Breast epithelium (tissue), 4 donors: ENCODE measurements at regions not wholly inside any gene's neighbourhood (a gene's known extent, or its start where the extent isn't known, plus 50 kb on each side); places are given as distances from the start of the nearest gene placed in this dataset.
"Not testable (repeated sequence)": the region's sequence is repeated elsewhere in the genome, so short reads cannot be mapped to it uniquely, and the experiment has no call there.

ENCODE experiments used
- DNase-seq, 2 donors: peaks; one replicate each; pipeline ENCODE4 v3.0.0-alpha.2; 2019; ENCODE audit warnings: low spot score in 2 of 2
- H3K27ac ChIP-seq, 2 donors: fragments of 200-600 bp; sonication (generic) in 1 of 2; one replicate each; pipeline ENCODE4 v1.5.1; 2016 to 2019; ENCODE audit warnings: mild to moderate bottlenecking in 1 of 2
- H3K27me3 ChIP-seq, 2 donors: fragments of 200-600 bp; sonication (generic) in 1 of 2; one replicate each; pipeline versions ENCODE4 v1.5.1 to v1.6.0; 2017 to 2019; ENCODE audit warnings: control low read depth in 1 of 2, mild to moderate bottlenecking in 1 of 2
- H3K36me3 ChIP-seq: fragments of 200-600 bp; one replicate; pipeline ENCODE4 v1.5.1; 2019
- H3K4me1 ChIP-seq, 2 donors: fragments of 200-600 bp; sonication (generic); one replicate each; pipeline ENCODE4 v1.5.1; 2016 to 2019; ENCODE audit warnings: control low read depth in 1 of 2
- H3K4me3 ChIP-seq, 3 donors: fragments of 200-600 bp; sonication (generic); 1 replicate in 2 of 3; 2 replicates in 1 of 3; pipeline ENCODE4 v1.5.1; 2016 to 2019; ENCODE audit warnings: mild to moderate bottlenecking in 3 of 3, moderate library complexity in 2 of 3
- H3K9me3 ChIP-seq, 2 donors: fragments of 200-600 bp; sonication (generic) in 1 of 2; one replicate each; pipeline ENCODE4 v1.5.1; 2016 to 2019; ENCODE audit warnings: control low read depth in 1 of 2
- CTCF ChIP-seq, 3 donors: fragments of 450-650 bp; IDR thresholded peaks; one replicate each; pipeline ENCODE4 v1.5.1; 2016 to 2017; ENCODE audit warnings: antibody characterized with exemption in 3 of 3, mild to moderate bottlenecking in 3 of 3, moderate library complexity in 3 of 3
- POLR2A ChIP-seq: fragments of 450-650 bp; IDR thresholded peaks from one replicate; pipeline ENCODE4 v1.6.1; 2016; ENCODE audit warnings: antibody characterized with exemption, mild to moderate bottlenecking, moderate library complexity
- POLR2AphosphoS5 ChIP-seq, 3 donors: sonication (generic); formaldehyde crosslinking; IDR thresholded peaks; one replicate each; pipeline ENCODE4 v1.6.1; 2017; ENCODE audit warnings: antibody characterized with exemption in 3 of 3
- intact Hi-C: fragments of 100-400 bp; cut with DNase I; formaldehyde crosslinking; loops from one replicate; pipeline ENCODE4 v1.15.1; 2023; ENCODE audit warnings: low total_unique reads

GRCh38 chr5:125485771-125486170 lies 739.3 kb upstream of the ZNF608 start:
- intact Hi-C loops: no loop called here
- Histone ChIP-seq H3K27ac (peak overlapping the region; percentile 79 to 83), H3K36me3 (no peaks in the 10 kb centered on the region), H3K4me3 (no peak overlapping the region), H3K4me1 (peaks cover 0 to 3% of the 10 kb centered on the region in 2 donors), H3K9me3 (no peaks in the 10 kb centered on the region), H3K27me3 (no peaks in the 10 kb centered on the region)
- DNase-seq: no peak
- TF ChIP-seq POLR2A (no peak), CTCF (IDR thresholded peaks at IDR 0.05) (no peak), POLR2AphosphoS5 (IDR thresholded peaks at IDR 0.05) (no peak)

- H3K27me3 ChIP-seq: no peaks in the 10 kb centered on the region
- TF ChIP-seq POLR2A: no peak
- no peak for TF ChIP-seq POLR2AphosphoS5 (IDR thresholded peaks at IDR 0.05)
- no peak for TF ChIP-seq CTCF (IDR thresholded peaks at IDR 0.05)
- DNase-seq: no peak
- no peak overlapping the region for H3K4me3 ChIP-seq
- H3K4me1 ChIP-seq: peaks cover 0 to 3% of the 10 kb centered on the region in 2 donors
- H3K9me3 ChIP-seq: no peaks in the 10 kb centered on the region
- no peaks in the 10 kb centered on the region for H3K36me3 ChIP-seq
- H3K27ac ChIP-seq: no peak overlapping the region
- intact Hi-C loops: no loop called here
Measured at GRCh38 chr5:125486634-125487033, 740.2 kb upstream of the ZNF608 start.

GRCh38 chr5:125487231-125487630 lies 740.8 kb upstream of the ZNF608 start:
- DNase-seq: no peak
- H3K27me3 ChIP-seq: no peaks in the 10 kb centered on the region
- no peak overlapping the region for H3K27ac ChIP-seq
- no peaks in the 10 kb centered on the region for H3K9me3 ChIP-seq
- intact Hi-C loops: no loop called here
- no peaks in the 10 kb centered on the region for H3K36me3 ChIP-seq
- no peak overlapping the region for H3K4me3 ChIP-seq
- TF ChIP-seq CTCF (IDR thresholded peaks at IDR 0.05): no peak
- TF ChIP-seq POLR2A: no peak
- TF ChIP-seq POLR2AphosphoS5 (IDR thresholded peaks at IDR 0.05): no peak
- H3K4me1 ChIP-seq: peaks cover 0 to 3% of the 10 kb centered on the region in 2 donors

- H3K4me1 ChIP-seq, H3K27ac ChIP-seq, H3K4me3 ChIP-seq, H3K27me3 ChIP-seq, DNase-seq, H3K9me3 ChIP-seq, H3K36me3 ChIP-seq, intact Hi-C loops: not testable (repeated sequence)
Measured at GRCh38 chr5:125487652-125488051, 741.2 kb upstream of the ZNF608 start.

- no peak for TF ChIP-seq POLR2A
- TF ChIP-seq POLR2AphosphoS5 (IDR thresholded peaks at IDR 0.05): no peak
- TF ChIP-seq CTCF (IDR thresholded peaks at IDR 0.05): no peak
Measured at GRCh38 chr5:125489146-125489545, 742.7 kb upstream of the ZNF608 start.

GRCh38 chr5:125491986-125492492 lies 745.6 kb upstream of the ZNF608 start:
- Histone ChIP-seq H3K9me3 (peaks cover 0 to 5% of the 10 kb centered on the region in 2 donors), H3K27ac (no peak overlapping the region), H3K4me1 (no peaks in the 10 kb centered on the region), H3K4me3 (no peak overlapping the region), H3K36me3 (no peaks in the 10 kb centered on the region), H3K27me3 (no peaks in the 10 kb centered on the region)
- DNase-seq: no peak
- intact Hi-C loops: no loop called here
- TF ChIP-seq CTCF (IDR thresholded peaks at IDR 0.05) (no peak), POLR2AphosphoS5 (IDR thresholded peaks at IDR 0.05) (no peak), POLR2A (no peak)

More at GRCh38 chr5:125489146-125489545, 742.7 kb upstream of the ZNF608 start:
- no peak for DNase-seq
- intact Hi-C loops: no loop called here
- H3K27ac ChIP-seq: no peak overlapping the region
- H3K4me1 ChIP-seq: peaks cover 0 to 3% of the 10 kb centered on the region in 2 donors
- no peak overlapping the region for H3K4me3 ChIP-seq
- H3K36me3 ChIP-seq: no peaks in the 10 kb centered on the region
- no peaks in the 10 kb centered on the region for H3K27me3 ChIP-seq
- H3K9me3 ChIP-seq: peaks cover 0 to 5% of the 10 kb centered on the region in 2 donors
